Activated naive CD4-positive, alpha-beta T cell treated with Interleukin-2 at 50 U/mL for 16 hours (primary cell): ENCODE measurements at regions not wholly inside any gene's neighbourhood (a gene's known extent, or its start where the extent isn't known, plus 50 kb on each side); places are given as distances from the start of the nearest gene placed in this dataset.

Experiments
- DNase-seq: peaks from one replicate; pipeline ENCODE4 v3.0.0-alpha.2; 2020

DNA sequence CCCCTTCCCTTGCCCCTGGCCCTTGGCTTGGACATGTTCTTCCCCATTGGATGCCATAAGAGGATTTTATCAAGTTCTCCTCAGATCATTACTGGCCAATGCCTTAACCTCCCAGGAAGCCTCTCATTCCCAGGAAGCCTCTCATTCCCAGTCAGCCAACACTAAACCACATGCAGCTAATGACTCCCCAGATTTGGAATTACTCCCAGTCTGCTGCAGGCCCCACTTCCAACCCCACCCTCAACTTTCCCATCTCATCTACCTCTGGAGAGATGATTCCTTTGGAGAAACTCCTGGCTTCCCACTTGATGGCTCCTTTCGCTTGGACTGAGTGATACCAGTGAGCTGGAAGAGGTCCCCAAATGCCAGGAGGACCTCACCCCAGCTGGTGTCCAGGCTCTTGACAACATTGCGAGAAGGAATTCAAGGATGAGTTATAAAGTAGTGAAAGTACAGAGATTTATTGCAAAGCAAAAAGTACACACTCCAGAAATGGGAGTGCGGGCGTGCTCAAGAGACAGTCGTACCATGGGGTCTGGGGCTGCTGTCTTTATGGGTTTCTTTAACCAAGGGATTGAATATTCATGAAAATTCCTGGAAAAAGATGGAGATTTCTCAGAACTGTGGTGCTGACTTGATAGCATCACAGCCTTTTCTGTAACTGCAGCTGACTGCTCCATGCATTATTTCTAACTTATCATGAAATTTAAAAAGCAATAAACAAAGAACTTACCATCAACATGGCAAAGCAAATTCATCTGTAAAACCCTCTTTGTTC is 117.2 kb upstream of the ADCY1 start:
- DNase-seq: no peak

DNA sequence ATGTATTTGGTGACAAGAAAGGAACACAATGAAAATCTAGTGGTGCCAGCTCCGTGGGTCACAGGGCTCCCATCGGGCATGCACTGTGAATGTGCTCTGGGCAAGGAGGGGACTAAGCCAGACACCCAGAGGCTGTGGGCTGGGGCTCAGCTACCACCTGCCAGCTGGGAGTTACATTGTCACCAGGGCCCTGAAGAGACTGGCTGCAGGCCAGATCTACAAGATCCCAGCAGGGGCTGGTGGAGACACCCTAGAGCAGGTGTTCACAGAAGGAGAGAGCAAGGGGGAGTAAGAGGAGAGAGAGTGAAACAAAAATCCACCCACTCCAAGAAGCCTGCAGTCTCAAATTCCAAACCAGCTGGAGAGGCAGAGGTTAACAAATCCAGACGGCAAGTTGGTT is 116.6 kb upstream of the ADCY1 start:
- DNase-seq: no peak

DNA sequence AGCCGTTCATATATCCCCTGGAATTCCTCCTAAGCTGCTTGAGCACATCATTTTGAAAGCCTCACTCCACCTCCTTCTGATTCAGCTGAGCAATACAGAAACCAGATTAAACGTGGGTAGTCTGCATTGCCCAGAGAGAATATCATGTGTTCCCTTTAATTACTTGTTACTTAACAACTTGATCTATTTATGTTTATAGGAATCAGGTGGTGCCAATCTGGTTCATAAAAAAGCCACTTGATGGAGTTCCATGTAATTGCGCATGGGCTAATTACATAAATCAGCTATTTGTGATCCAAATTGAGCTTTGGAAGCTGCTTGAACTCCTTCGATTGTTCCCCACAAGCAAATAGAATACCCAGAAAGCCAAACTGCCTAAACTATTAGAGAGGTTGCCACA is 114.7 kb upstream of the ADCY1 start:
- DNase-seq: no peak

DNA sequence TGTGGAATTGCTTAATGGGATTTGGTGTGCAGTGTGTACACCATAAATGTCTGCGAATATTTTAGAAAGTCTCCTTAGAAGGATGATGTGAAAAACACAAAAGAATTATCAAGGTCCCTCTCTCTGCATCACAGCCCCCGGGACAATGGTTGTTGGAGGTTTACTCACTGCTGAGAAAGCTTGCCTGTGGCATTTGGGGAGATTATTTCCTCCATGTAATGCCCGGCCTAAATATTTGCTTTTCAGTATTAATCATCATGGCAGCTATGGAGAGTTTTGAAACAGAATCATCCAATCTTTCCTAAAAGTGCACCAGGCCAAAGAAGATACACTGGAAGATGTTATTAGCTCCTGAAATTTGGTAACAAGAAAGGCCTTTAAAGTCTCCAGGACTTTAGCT is 113.8 kb upstream of the ADCY1 start:
- DNase-seq: no peak

DNA sequence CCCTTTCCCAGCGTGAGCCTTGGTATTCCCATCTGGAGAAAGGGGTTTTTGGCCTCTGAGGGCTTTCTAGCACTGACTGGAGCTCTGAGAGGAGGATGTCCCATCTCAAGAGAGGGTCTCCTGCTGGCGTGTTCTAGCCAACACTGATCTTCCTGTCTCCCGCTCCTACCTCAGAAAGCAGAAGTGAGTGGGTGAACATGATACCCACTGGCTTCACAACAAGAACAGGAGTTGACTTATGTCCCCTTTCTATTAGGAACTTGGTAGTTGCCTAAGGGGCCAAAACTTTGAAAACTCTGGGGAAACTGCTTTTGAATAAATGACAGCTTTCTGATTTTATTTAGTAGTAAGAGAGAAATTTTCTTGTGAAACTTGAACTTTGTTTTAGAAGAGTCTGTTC is 113.1 kb upstream of the ADCY1 start:
- DNase-seq: no peak

DNA sequence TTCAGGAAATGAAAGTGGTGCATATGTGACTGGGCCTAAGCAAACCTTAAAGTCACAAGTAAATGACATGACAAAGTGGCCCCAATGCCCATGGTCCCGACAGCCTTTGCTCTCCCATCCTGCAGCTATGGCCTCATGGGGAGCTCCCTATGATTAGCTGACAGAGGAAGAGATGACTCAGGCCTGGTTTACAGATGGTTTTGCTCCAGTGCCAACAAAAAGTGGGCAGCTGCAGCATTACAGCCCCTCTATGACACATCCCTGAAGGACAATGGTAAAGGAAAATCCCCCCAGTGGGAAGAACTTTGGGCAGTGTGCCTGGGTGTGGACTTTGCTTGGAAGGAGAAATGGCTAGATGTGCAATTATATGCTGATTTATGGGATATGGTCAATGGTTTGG is 105.1 kb upstream of the ADCY1 start:
- DNase-seq: no peak

DNA sequence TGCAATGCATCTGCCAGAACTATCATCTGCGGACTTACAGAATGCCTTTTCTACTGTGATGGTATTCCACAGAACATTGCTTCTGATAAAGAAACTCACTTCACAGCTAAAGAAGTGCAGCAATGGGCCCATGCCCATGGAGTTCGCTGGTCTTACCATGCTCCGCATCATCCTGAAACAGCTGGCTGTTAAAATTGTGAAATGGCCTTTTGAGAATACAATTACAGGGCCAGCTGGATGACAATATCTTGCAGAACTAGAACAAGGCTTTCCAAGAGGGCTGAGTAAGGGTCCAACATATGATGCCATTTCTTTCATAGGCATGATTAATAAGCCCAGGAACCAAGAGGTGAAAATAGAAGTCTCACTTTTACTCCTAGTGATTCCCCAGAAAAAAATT is 104.1 kb upstream of the ADCY1 start:
- no peak for DNase-seq

DNA sequence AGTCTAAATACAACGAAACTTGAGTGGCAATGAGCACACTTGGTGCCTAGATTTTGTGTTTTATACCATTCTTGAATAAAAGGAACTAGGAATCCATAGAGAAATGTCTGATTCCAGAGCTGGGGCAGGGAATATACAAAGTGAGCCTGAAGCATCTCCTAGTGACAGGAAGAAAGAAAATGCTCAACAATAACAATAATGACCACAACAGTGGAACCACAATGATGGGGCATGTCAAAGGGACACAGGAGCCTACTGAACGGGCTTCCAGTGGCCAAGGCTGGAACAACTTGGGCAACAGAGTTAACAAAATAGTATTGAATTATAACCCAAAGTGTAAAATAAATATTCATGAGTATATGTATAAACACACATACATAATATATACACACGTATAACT is 94.4 kb upstream of the ADCY1 start:
- DNase-seq: no peak

DNA sequence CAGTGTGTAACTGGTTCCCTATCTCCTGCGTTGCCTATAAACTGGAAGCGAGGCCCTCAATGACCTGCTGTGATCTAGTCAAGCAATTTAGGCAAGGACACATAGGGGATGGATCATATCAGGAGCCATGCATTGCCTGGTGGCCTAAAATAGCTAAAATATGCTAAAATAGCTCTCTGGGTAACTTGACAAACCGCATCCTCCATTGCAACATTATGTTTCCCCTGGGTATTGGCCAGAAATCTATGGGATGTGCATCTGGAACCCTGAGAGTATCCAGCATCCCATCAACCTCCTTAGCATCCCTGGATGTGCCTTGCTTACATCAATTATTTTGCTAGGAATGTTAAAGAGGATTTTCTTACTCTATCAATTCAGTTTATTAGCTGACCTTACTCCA is 91.7 kb upstream of the ADCY1 start:
- no peak for DNase-seq

DNA sequence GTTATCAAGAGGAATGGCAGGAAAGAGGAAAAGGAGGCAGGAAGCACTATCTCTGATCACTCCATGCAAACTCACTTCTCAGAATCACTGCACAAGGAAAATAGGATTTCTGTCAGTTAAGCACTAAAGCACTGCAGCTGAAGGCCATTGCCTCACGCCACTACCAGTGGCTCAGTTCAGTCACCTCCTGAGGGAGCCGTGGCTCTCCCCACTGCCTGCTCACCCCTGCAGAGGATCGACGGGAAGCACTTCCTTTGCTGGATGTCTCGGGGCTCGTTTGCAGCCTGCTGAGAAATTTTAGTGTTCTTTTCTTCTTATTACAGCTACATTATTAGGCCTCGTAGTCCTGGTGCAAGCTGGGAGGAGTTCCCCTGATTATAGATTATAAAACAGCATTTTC is 90.1 kb upstream of the ADCY1 start:
- DNase-seq: no peak

DNA sequence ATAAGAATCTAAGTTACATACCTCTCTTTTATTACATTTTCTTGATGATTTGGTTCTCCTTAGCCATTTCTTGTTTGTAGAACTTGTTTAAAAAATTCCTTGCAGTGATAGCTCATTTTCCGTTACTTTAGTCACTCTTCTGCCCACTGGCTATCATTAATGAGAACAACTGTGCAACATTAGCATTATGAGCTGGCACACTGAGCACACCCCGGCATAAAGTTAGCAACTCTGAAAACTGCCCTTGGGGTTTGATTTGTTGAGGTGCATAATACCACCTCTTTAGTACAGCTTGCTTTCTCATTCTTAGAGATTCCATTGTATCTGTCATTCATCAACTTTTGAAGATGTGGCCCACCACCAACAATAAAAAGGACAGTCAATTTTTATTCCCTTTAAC is 87.6 kb upstream of the ADCY1 start:
- DNase-seq: no peak

DNA sequence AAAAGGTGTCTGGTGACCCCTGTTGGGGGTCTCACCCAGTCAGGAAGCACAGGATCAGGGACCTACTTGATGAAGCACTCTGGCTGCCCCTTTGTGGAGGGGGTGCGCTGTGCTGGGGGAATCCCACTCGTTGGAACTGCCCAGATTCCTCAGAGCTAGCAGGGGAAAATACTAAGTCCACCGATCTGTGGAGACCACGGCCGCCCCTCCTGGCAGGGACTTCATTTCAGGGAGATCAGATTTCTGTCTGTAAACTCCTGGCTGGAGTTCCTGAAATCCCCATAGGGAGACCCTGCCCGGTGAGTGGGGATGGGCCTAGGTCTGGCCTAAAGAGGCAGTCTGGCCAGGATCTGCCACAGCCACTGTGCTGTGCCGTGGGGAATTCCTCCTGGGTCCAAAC is 79.3 kb upstream of the ADCY1 start:
- no peak for DNase-seq

DNA sequence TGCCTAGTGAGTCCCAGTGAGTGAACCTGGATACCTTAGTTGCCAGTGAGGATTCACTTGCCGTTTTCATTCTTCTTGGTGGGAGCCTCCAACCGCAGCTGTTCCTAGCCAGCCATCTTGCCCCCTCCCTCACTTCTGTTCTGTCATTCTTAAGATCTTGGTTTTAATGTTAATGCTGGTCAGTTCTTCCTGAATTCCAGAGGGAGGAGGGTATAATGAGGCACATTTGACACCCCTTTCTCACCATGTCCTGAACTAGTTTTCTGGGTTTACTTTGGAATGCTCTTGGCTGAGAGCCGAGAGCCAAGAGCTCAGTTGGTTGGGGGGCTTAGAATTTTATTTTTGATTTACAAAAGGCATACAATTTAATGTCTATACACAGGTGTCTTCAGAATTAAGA is 78.5 kb upstream of the ADCY1 start:
- DNase-seq: no peak

DNA sequence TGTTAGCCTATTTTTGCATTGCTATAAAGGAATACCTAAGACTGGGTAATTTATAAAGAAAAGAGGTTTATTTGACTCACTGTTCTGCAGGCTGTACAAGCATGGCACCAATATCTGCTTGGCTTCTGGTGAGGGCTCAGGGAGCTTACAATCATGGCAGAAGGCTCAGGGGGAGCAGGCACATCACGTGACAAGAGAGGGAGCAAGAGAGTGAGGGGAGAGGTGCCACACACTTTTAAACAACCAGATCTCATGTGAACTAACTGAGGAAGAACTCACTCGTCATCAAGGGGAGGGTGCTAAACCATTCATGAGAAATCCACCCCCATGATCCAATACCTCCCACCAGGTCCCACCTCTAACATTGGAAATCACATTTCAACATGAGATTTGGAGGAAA is 73.9 kb upstream of the ADCY1 start:
- DNase-seq: no peak

DNA sequence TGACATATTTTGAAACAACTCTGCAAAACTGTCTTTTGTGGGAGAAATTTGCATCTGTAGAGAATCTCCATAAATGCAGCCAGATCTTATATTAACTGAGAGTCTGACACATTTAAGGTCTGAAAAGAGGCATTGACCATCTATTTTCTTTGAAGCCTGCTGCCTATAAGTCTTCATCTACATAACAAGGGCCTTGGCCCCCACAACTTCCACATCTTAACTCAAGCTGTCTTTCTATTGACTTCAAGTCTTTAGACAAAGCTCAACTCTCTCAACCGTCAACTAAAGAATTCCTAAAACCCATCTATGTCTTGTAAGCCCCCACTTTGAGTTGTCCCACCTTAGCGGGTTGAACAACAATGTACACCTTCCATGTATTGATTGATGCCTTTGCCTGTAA is 72.4 kb upstream of the ADCY1 start:
- no peak for DNase-seq

DNA sequence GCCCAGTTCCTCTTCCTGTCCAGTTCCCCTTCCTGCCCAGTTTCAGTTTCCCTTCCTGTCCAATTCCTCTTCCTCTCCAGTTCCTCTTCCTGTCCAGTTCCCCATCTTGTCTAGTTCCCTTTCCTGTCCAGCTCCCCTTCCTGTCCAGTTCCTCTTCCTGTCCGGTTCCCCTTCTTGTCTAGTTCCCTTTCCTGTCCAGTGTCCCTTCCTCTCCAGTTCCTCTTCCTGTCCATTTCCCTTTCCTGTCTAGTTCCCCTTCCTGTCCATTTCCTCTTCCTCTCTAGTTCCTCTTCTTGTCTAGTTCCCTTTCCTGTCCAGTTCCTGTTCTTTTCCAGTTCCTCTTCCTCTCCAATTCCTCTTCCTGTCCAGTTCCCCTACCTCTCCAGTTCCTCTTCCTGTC is 68.1 kb upstream of the ADCY1 start:
- DNase-seq: no peak

DNA sequence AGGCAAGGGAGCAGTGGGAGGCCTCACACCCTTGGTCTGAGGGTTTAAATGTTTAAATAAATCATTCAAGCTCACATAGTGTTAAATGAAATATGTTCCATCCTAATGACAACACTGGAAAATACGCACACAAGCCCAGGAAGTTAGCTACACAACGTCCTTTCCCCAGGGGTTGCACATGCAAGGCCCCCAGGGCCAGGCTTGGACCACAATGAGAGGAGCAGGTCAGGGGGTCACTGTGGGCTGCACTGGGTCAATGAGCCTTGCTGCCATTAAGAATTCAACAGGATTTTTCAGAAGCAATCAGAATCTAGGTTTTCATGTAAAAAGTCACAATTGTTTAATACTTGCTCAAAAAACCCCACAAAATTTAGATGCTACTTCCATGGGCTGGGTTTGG is 64.9 kb upstream of the ADCY1 start:
- no peak for DNase-seq

DNA sequence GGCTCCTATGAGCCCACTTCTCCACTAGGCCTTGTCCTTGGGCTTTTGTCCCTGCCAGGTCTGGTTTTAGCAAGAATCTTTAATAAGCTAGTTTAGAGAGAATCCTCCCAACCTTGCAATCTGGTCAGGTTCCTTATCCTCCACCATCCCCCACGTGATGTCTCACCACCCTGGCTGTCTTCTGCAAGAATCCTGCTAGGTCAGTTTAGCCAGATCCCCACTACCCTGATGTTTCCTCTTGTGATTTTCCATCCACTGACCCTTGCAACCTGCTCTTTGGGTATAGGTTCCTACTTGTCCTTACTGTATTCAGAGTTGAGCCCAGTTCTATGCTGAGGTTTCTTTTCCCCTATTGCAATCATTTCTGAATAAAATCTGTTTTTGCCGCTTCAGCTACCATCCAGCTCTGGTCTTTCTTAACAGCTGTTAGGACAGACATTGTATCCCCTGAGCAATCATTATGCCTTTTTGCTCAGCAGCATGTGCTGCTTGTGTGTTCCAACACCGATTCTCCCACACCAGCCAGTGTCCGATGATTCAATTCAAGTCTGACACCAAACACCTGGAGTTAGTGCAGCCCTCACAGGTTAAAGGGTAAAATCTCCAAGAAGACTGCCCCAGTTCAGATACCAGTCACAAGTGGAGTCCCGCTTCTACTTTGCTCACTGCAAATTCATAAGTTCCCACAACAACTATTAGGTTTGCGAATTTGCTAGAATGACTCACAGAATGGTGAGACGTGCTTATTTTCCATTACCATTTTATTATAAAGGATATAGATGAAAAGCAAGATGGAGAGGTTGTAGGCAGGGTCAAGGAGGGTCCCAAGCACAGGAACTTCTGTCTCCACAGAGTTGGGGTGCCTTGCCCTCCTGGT is 62.2 kb upstream of the ADCY1 start:
- no peak for DNase-seq

DNA sequence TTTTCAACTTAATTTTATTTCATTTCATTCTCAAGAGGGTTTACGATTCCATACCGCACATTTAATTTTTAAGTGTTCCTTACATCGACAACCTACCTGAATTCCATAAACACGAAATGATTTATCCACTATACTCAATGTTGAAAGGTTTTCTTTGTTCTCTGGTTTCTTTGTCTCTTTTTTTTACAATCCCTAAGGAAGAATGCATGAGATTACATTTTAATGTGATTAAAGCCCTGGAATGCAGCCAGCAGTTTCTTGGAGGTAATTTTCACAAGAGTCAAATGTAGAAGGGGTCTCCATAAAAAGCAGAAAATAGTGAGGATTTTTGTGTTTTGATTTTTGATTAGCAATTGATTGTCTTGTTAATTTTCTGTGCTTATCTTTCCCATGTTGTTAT is 59.2 kb upstream of the ADCY1 start:
- no peak for DNase-seq

DNA sequence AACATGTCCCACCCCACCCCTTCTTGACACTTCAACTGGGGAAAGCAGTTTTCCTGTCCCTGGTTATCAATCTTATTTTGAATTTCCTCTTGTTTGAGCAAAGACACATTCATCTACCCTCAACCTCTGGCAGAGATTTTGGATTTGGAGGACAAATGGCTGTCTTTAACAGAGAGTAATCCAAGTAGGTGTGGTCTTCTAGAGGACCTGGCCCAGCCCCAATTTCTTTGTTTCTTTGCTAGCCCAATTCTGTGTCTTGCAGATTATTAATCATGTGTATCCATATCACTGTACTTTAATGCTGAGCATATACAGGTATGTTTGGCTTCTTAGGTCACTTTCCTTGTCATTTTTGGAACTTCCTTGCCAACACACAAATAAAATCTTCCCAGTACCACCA is 58.8 kb upstream of the ADCY1 start:
- no peak for DNase-seq
